NB4 (cell line): ENCODE measurements at regions not wholly inside any gene's neighbourhood (a gene's known extent, or its start where the extent isn't known, plus 50 kb on each side); places are given as distances from the start of the nearest gene placed in this dataset.

ENCODE experiments used
- DNase-seq: peaks from one replicate; pipeline ENCODE4 v3.0.0; 2010; ENCODE audit warnings: low read depth
- H3K4me3 ChIP-seq: one replicate; pipeline ENCODE4 v1.5.1; 2011; ENCODE audit warnings: mild to moderate bottlenecking, low read depth, low read length, moderate library complexity
- MYC ChIP-seq: IDR thresholded peaks from 2 replicates; pipeline ENCODE4 v1.6.1; 2011; ENCODE audit warnings: low read depth, low read length
- POLR2A ChIP-seq: IDR thresholded peaks from 2 replicates; pipeline ENCODE4 v1.6.1; 2011; ENCODE audit warnings: mild to moderate bottlenecking; ENCODE audit not compliant: insufficient read length; ENCODE audit errors: extremely low read depth
- TF ChIP-seq, protein P1 (sequence below): IDR thresholded peaks from one replicate; pipeline ENCODE4 v1.5.1; 2012; ENCODE audit warnings: low read depth, low read length
- TF ChIP-seq, protein P2 (sequence below): IDR thresholded peaks from 2 replicates; pipeline ENCODE4 v1.6.1; 2011; ENCODE audit warnings: low read depth, low read length

DNA sequence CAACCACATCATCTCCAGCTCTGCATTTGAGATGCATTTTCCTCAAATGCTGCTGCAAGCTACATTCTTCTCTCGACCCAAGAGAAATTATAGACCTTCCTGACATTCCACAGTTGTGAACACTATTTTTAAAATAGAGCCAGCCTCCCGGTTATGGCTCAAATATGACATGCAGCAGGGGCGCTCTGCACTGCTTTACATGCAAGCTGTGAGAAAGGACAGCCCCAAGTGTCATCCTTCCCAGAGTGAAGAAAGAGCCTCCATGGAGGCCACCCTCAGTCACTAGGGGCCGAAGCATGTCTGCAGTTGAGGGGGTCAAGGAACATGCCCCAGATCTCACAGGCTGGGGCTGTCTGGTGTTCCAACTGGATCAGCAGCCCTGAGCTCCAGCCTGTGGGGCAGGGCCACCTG lies 63.9 kb upstream of the CHST15 start:
- TF ChIP-seq MYC (no peak), POLR2A (no peak)
- TF ChIP-seq, protein P1, sequence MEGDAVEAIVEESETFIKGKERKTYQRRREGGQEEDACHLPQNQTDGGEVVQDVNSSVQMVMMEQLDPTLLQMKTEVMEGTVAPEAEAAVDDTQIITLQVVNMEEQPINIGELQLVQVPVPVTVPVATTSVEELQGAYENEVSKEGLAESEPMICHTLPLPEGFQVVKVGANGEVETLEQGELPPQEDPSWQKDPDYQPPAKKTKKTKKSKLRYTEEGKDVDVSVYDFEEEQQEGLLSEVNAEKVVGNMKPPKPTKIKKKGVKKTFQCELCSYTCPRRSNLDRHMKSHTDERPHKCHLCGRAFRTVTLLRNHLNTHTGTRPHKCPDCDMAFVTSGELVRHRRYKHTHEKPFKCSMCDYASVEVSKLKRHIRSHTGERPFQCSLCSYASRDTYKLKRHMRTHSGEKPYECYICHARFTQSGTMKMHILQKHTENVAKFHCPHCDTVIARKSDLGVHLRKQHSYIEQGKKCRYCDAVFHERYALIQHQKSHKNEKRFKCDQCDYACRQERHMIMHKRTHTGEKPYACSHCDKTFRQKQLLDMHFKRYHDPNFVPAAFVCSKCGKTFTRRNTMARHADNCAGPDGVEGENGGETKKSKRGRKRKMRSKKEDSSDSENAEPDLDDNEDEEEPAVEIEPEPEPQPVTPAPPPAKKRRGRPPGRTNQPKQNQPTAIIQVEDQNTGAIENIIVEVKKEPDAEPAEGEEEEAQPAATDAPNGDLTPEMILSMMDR, result no peak
- TF ChIP-seq, protein P2, sequence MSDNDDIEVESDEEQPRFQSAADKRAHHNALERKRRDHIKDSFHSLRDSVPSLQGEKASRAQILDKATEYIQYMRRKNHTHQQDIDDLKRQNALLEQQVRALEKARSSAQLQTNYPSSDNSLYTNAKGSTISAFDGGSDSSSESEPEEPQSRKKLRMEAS, result no peak

DNA sequence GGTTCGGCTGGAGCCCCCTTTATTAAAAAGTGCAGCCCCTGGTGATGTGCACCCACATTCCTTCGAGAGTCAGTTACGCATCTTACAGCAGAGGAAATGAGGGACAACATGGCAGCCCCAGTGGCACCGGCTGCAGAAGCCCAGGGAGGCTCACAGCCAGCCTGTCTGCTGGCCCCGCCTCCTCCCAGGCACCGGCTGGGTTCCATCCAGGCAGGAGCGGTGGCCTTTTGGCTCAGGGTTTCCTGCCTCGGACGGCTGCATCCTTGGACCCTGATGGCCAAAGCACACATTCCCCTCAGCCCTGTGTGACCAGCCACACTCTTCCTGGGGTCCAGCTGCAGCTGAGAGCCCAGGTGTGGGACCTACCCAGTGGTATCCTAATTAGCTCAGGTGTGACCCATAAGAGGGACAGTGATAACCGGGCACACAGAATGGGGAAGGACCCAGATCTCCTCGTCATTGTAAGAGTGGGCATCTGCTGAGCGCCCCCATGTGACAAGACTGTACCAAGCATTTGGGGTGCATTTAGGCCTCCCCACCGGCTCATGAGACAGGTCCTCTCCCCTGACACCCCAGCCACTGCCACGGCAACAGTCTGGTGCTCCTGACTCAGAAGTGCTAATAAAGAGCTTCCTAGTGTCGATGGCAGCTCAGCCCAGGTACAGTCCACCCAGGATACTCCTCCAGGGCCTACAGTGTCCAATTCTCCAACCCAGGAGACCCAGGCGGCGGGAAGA lies 63.3 kb upstream of the CHST15 start:
- no peak for TF ChIP-seq MYC
- TF ChIP-seq, protein P1, result no peak
- TF ChIP-seq POLR2A, result no peak
- TF ChIP-seq, protein P2, result no peak
- H3K4me3 ChIP-seq, result no peak overlapping the region
- no peak for DNase-seq

More for the DNA sequence above, 63.9 kb upstream of the CHST15 start:
- H3K4me3 ChIP-seq, result no peak overlapping the region
- DNase-seq, result no peak

DNA sequence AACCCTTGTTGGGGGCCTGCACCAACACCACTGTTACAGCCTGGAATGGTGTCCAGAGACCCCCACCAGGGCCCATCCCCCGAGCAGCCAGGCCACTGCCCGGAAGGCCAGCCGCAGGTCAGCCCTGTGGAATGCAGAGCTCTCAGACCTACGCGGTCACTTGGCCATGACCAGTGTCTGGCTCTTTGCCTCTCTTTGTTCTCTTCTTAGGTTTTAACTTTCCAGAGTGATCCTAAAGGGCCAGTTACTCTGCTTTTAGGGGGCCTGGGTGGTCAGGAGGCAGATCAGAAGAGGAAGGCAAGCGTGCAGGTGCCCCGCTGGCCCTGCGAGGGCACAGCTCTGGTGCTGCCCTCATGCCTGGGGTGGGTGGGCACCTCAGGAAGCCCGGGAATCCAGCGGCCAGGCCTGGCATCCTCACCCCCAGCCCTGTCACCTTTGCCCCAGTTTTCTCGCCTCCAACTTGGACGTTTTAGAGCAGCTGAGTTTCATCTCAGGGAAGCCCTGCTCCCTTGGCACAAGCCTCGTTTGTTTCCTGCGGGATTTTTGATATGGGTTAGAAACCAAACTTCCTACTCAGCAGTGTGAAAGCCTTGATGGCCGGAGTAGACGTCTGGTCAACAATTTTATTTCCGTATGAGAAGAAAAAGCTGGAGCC lies 62.5 kb upstream of the CHST15 start:
- TF ChIP-seq POLR2A, result no peak
- TF ChIP-seq, protein P2, result no peak
- TF ChIP-seq MYC, result no peak
- TF ChIP-seq, protein P1, result no peak
- no peak overlapping the region for H3K4me3 ChIP-seq
- DNase-seq, result no peak

DNA sequence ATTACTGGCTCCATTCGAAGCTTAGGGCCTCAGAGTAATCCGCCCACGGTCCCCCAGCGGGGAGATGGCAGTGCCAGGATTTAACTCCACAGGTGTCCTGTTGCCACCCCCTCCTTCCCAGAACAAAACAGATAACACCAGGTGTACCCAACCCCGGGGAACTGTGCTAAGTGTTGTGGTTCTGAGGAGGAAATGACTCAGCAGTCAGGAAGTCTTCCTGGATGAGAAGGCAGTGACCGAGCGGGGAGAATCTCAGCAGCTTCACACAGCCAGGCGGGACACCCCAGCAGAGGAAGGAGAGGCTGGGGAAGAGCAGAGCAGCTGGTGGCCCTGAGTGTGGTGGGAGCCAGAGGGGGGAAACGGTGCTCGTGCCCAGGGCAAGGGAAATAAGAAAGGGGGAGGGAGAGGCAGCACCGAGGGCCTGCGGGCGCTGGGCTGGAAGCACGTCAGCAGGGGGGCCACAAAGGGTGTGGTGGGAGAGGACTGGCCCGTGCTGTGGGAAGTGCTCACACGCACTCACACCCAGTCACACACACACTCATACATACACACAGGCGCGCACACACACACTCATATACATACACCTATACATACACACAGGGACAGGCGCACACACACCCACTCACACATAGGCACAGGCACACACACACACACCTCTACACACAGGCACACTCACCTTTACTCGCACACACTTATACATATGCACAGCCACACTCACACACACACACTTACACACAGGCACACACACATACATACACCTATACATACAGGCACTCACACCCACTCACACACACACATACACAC lies 59.8 kb upstream of the CHST15 start:
- H3K4me3 ChIP-seq, result no peak overlapping the region
- TF ChIP-seq POLR2A (no peak), MYC (no peak)
- TF ChIP-seq, protein P2, result no peak
- TF ChIP-seq, protein P1, result no peak
- peak; percentile 36 for DNase-seq

DNA sequence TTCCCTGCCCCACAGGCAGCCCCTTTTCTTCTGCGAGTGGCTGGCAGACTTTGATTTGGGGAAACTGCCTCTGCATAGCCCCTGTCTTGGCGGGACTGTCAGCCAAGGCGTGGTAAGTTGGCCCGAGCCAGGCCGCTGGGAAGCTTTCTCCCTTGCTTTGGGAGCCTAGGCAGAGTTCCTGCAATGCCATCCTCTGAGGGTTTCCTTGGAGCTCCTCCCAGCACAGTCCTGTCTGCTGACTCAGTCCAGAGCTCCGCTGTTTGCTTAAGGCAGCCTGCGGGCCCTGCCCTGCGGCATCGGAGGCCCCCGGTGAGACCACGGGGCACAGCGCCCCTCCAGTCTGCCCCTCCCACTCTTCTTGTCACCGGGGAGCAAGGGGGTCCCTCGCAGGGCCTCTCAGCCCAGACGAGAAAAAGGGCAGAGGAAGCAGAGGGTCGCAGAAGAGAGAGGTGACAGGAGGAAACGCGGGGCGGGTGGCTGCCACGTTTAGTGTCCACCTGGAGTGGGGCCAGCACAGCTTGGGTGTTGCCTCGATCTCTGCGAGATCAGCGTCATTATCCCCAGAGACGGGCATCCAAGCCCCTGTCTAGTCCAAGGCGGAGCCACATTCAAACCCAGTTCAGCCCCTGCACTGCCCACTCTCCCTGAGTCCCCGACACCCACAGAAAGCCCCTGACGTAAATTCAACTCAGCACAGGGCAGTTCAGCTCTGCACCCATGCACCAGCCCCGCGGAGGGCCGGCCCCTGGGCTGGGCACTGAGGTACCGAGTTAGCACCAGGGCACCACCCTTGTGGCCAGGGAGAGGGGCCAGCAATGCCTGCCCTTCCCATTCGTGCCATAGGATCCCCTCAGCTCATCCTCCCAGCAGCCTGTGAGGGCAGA lies 59.0 kb upstream of the CHST15 start:
- TF ChIP-seq, protein P2, result no peak
- TF ChIP-seq, protein P1, result no peak
- no peak for TF ChIP-seq MYC
- H3K4me3 ChIP-seq, result no peak overlapping the region
- DNase-seq, result no peak
